ENCODE measurements at regions not wholly inside any gene's neighbourhood (a gene's known extent, or its start where the extent isn't known, plus 50 kb on each side); places are given as distances from the start of the nearest gene placed in this dataset.

DNA sequence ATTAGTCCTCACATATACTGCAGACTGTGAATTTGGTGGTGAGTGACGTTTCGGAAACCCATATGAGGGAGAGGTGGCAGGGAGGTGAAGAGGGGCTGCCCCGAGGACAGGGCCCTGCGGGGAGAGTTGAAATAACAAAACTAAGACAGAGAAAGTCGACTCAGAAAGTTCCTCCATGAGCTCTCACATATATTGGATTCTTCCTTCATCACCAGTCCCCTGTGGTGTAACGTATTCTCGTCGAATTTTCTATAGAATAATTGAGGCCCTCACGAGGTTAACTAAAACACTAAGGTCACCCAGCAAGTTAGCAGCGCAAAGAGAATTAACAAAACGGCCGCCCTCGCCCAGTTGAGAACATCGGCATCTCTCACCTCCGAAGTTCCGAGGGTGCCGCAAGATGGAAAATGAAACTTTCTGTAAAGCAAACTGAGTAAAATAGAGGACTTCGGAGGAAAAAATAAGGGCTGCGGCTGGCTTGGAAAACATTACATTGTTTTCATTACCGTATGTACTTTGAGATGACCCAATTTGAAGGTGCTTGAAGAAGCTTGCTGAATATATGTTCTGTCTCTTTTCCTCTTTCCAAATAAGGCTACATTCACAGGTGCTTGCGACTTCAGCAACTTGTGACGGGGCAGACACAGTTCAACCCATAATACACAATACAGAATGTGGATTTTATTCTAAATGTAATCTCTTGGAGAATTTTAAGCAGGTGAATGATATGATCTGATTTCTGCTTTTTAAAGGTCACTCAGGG, 490.9 kb upstream of the JARID2 start:
- no peaks in the 10 kb centered on the region for H3K9me3 ChIP-seq
- DNase-seq = no peak
- no peak overlapping the region for H3K4me3 ChIP-seq
- H3K27me3 ChIP-seq = no peaks in the 10 kb centered on the region
- H3K36me3 ChIP-seq = no peaks in the 10 kb centered on the region

DNA sequence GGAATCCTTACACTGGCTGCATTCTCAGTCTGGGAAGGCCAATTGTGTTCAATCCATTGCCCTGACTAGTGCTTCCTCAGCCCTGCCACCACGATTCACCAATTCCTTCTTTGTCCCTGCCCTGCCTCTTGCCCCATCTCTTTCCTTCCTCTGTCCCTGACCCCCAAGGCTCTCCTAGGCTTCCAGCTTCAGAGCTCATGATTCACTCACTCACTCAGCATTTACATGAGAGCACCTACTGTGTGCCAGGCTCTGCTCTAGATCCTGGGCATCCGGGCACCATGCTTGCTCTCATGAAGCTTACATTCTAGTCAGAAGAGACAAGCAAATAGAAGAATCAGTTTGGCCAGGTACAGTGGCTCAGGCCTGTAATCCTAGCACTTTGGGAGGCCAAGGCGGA, 489.5 kb upstream of the JARID2 start:
- Histone ChIP-seq H3K9me3 (no peaks in the 10 kb centered on the region), H3K27me3 (no peaks in the 10 kb centered on the region), H3K36me3 (no peaks in the 10 kb centered on the region), H3K4me3 (no peak overlapping the region)
- DNase-seq = no peak

DNA sequence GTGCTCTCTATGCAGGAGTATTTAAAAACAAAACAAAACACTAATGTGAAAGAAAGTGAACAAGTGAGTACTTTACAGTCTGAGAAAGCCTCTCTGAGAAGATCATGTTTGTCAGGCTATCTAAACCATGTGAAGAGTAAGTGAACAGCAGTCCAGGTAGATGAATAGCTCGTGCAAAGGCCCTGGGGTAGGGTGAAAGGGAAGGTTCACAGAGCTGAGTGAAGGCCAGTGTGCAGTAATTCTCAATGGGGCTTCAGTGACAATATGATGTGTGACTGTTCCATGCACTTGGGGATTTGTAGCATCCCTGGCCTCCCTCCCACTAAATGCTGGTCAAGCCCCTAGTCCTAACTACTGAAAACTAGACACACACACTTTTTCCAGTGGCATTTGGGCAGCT, 488.9 kb upstream of the JARID2 start:
- Histone ChIP-seq H3K9me3 (no peaks in the 10 kb centered on the region), H3K36me3 (no peaks in the 10 kb centered on the region), H3K4me3 (no peak overlapping the region), H3K27me3 (no peaks in the 10 kb centered on the region)
- no peak for DNase-seq

DNA sequence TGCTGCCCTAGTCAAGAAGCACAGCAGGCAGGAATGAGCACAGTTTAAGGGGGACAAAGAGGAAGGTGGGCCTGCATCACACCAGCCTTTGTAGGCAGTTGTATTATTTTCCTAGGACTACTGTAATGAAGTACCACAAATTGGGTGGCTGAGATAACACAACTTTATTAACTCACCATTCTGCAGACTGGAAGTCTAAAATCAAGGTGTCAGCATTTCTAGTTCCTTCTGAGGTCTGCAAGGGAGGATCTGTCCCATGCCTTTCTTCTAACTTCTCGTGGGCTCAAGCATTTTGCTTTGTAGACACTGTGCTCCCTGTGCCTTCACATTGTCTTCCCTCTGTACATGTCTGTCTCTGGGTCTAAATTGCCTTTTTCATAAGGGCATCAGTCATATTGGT, 488.5 kb upstream of the JARID2 start:
- no peaks in the 10 kb centered on the region for H3K27me3 ChIP-seq
- no peak overlapping the region for H3K4me3 ChIP-seq
- H3K36me3 ChIP-seq = no peaks in the 10 kb centered on the region
- H3K9me3 ChIP-seq = no peaks in the 10 kb centered on the region
- no peak for DNase-seq

DNA sequence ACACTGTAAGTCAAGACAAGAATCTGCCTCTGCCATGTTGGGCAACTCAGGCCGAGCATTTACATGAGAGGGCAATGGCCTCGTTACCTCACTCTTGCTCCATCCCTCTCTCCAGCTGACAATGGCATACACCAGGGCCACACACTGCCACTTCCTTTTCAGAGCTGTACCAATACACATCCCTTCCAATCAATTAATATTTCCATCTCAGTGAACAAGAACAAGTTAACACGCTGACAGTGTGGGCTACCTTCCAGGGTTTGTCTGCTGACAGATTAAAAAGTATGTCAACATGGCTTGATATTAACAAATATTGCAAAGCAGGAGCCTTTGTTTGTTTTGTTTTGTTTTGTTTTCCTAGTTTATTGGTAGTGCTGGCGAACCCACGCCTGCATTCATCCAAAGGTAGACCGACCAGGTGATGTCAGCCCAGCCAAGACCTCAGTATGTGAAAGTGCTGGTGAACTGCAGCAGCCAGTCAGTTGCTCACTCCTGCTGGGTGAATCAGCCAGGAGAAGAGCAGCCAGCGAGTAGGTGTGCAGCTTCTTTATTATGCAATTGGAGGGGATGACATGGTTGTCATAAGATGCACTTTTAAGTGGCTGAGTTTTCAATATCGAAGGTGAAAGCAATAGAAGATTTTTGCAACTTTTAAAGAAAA, 487.3 kb upstream of the JARID2 start:
- Histone ChIP-seq H3K4me3 (no peak overlapping the region), H3K36me3 (no peaks in the 10 kb centered on the region), H3K27me3 (no peaks in the 10 kb centered on the region), H3K9me3 (no peaks in the 10 kb centered on the region)
- no peak for DNase-seq

DNA sequence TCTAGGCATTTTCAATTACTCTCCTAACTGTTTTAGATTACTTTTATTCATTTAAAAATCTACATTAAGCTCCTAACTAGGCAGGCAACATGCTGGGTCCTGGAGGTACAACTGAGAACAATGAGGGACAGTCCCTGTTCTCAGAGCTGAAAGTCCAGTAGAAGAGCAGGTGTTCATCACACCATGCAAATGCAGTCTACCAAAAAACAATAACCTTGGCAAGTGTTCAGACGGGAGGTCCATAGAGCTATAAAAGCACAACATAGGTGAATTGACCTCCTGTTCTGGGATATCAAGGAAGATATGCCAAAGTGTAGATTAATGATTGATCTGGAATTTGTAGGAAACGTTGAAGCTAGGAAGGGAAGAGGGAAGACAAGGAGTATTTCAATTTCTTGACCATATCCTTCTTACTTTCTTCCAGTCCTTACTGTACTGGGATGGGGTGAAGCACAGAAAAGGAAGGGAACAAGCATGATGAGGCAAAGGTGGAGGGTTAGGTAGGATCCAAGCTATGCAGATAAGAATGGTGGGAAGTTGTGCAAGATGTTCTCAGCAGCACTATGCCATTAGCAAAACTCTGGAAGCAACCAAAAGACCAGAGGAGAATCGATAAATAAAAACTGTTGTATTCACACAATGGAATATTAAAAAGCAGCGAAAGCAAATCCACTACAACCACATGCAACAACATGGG, 485.7 kb upstream of the JARID2 start:
- no peaks in the 10 kb centered on the region for H3K36me3 ChIP-seq
- H3K4me3 ChIP-seq = no peak overlapping the region
- no peak for DNase-seq
- H3K9me3 ChIP-seq = no peaks in the 10 kb centered on the region
- no peaks in the 10 kb centered on the region for H3K27me3 ChIP-seq

DNA sequence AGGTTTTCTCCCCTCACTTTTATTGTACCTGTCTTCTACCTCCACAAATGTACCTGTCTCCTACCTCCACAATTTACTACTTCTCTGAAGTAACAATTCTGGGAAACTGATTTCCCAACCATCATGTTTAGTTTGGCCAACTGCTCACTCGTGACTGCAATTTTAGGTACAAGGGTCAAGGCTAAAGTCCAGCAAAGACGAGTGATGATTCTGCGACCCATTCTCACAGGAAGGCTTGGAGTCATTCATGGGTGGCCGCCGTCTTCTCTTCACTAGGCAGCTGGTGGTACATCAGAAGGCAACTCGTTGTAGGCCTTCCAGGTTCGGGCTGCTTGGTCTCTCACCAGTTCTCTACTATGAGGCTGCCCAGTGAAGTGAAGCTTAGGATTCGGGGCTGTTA, 483.8 kb upstream of the JARID2 start:
- Histone ChIP-seq H3K4me3 (no peak overlapping the region), H3K27me3 (no peaks in the 10 kb centered on the region), H3K36me3 (no peaks in the 10 kb centered on the region), H3K9me3 (no peaks in the 10 kb centered on the region)
- DNase-seq = no peak

DNA sequence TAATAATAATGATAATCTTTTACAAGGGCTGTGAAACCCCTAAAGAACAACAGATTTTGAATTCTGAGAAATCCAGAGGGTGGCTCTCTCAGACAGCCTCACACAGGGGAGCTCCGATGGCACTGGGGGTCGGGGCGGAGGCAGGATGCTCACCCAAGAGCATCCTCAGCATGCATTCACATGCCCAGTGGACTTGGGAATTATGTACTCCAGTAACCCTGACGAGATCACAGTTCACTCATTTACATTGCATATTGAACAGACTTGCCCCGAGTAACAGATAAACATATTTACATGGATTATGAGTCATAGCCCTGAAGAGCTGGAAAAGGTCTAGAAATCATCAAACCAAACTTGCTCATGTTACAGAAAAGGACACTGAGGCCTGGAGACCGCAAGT, 482.7 kb upstream of the JARID2 start:
- H3K9me3 ChIP-seq = no peaks in the 10 kb centered on the region
- H3K4me3 ChIP-seq = no peak overlapping the region
- H3K27me3 ChIP-seq = no peaks in the 10 kb centered on the region
- no peaks in the 10 kb centered on the region for H3K36me3 ChIP-seq
- peak; percentile 9 for DNase-seq

DNA sequence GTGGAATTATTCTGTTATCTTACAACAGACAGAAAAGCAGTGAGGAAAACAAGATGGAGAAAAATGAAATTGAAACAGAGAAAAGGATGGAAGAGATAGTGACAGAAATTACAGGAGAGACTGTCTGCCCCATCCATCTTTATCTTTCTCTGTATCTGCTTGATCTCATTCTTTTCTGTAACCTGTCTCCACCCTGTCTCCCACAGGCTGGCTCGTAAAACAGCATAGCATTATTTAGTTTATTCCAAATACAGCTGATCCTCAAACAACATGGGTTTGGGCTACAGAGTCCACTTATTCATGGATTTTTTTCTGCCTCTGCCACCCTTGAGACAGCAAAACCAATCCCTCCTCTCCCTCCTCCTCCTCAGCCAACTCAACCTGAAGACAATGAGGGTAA, 482.3 kb upstream of the JARID2 start:
- no peaks in the 10 kb centered on the region for H3K9me3 ChIP-seq
- H3K27me3 ChIP-seq = no peaks in the 10 kb centered on the region
- H3K36me3 ChIP-seq = no peaks in the 10 kb centered on the region
- H3K4me3 ChIP-seq = no peak overlapping the region
- DNase-seq = no peak

DNA sequence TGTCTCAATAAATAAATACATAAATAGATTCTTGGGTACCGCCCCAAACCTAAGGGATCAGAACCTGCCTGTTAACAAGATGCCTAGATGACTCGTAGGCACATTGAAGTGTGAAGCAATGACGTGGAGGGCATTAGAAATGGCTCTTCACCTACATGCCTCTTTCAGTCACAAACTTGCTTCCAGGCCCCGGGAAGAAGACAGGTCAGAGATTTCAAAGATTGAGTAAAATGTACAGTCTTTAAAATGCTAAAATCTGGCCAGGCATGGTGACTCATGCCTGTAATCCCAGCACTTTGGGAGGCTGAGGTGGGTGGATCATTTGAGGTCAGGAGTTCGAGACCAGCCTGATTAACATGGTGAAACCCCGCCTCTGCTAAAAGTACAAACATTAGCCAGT, 480.8 kb upstream of the JARID2 start:
- no peaks in the 10 kb centered on the region for H3K27me3 ChIP-seq
- H3K36me3 ChIP-seq = no peaks in the 10 kb centered on the region
- H3K9me3 ChIP-seq = no peaks in the 10 kb centered on the region
- peak; percentile 17 for DNase-seq
- no peak overlapping the region for H3K4me3 ChIP-seq

DNA sequence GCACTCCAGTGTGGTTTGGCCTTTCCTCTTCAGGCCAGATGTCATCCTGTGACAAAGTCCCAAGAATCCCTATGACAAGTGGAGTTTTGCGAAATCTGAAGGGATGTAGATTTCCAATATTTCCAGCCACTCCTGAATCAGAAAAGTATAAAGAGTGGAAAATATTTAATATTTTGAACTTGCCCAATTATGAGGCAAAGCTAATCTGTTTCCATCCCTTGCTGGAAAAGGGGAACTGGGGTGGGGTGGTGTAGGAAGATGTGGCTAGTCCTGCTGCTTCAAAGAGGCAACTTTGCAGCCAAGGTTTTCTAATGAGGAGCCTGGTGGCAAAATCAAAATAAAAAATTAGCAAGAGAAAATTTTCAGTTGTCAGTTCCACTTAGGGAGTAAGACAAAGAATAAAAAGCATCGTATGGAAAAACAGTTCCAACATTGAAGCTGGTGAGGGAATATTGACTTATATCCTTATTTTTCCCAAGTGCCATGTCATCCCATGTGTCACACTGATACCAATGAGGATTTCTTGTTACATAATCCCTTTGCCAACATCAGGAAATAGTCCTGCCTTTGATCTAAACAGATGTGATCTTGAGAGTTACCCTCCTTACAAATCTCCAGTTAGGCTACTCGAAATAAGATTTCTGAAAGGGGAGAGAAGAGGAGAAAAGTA, 480.0 kb upstream of the JARID2 start:
- no peaks in the 10 kb centered on the region for H3K9me3 ChIP-seq
- no peaks in the 10 kb centered on the region for H3K36me3 ChIP-seq
- no peak for DNase-seq

DNA sequence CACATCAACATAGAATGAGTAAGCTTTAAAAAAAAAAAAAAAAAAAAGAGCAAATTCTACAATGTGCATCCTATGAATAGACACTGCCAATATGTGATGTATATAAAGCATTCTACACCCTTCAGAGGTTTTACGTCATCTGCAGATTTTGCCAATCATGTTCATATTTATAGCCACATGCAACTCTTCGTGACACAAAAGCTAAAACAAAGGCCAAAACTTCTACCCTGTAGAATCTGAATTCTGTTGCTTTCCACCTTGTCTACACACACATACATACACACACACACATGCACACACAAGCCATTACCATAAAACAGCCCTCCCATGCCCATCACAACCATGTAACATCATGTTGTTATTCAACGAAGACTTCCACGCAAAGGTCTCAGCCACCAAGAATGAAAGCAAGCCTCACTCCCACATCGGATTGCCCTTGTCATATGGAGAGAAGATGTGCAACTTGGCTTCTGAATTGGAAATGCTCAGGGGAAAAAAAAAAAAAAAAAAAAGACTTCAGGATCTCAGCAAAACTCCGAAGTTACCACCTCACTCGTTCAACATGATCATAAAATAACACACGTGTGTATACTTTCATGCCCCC, 479.4 kb upstream of the JARID2 start:
- Histone ChIP-seq H3K9me3 (no peaks in the 10 kb centered on the region), H3K4me3 (no peak overlapping the region), H3K36me3 (no peaks in the 10 kb centered on the region), H3K27me3 (no peaks in the 10 kb centered on the region)
- DNase-seq = no peak

More for the DNA sequence above, 480.0 kb upstream of the JARID2 start:
- Histone ChIP-seq H3K27me3 (no peaks in the 10 kb centered on the region), H3K4me3 (no peak overlapping the region)

DNA sequence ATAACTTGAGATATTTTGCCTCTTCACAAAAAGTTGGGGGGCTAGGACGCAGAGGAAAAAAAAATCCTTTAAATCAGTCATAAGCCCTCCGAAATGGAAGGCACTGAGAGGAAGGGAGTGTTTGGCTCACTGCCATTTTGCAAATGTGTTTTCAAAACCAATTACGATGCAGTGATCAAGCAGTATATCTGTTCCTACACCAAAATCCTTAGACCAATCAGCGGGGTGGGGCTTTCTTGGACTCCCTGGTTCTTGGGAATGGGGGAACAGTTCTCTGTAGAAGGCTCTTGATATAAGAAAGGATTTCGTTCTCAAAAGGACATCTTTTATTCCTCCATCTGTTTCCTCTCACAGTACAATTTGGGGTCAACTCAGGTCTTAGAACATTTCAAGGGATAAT, 478.6 kb upstream of the JARID2 start:
- no peak for DNase-seq
- H3K9me3 ChIP-seq = no peaks in the 10 kb centered on the region
- no peak overlapping the region for H3K4me3 ChIP-seq
- no peaks in the 10 kb centered on the region for H3K27me3 ChIP-seq
- H3K36me3 ChIP-seq = no peaks in the 10 kb centered on the region

DNA sequence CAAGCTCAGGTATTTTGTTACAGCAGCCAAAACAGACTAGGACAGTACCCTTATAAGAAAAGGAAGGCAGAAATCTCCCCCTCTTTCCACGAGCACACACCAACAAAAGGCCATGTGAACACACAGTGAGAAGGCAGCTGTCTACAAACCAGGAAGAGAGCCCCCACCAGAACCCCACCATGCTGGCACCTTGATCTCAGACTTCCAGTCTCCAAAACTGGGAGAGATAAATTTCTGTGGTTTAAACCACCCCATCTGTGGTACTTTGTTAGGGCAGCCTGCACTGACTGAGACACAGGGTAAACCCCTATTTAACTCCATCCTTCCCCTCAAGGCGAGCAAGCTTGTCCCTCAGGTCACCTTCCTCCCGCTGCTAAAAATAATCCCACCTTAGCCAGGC, 475.8 kb upstream of the JARID2 start:
- no peak for DNase-seq

DNA sequence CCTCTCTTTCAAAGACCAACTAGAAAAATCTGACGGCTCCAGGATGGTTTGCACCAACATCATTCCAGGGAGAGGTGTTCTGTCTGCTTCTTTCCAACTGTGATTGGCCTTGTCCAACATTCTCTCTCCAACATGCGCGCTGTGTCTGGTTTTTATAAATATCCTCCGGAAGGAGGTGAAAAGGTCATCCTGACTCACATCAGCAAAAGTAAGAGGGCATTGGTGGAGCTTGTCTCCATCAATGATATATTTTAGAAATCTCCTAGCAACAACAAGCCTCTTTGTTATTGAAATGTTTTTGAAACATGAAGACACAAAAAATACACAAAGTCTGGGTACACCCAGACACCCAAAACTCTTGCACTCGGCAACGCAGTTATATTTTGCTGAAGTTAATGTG, 475.3 kb upstream of the JARID2 start:
- Histone ChIP-seq H3K27me3 (no peaks in the 10 kb centered on the region), H3K9me3 (no peaks in the 10 kb centered on the region), H3K36me3 (no peaks in the 10 kb centered on the region), H3K4me3 (no peak overlapping the region)
- DNase-seq = no peak

More for the DNA sequence above, 475.8 kb upstream of the JARID2 start:
- no peak overlapping the region for H3K4me3 ChIP-seq
- H3K9me3 ChIP-seq = no peaks in the 10 kb centered on the region
- no peaks in the 10 kb centered on the region for H3K36me3 ChIP-seq
- H3K27me3 ChIP-seq = no peaks in the 10 kb centered on the region

DNA sequence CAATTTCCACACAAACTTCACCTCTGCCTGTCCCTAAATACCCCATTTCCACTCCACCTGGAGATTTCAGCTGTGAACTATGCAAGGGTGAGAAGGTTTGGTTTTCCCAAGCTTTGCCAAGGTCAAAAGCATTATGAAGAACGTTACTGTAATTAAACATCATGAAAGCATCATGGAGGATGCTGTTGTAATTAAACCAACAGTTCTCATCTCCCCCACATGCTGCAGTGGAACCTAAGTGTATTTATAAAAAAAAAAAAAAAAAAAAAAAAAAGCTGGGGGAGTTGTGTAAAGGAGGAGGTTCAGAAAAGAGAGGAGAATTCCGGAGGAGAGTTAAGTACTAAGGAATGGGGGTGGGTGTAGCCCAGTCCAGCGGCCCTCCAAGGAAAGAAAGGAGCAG, 474.9 kb upstream of the JARID2 start:
- Histone ChIP-seq H3K9me3 (no peaks in the 10 kb centered on the region), H3K4me3 (no peak overlapping the region), H3K36me3 (no peaks in the 10 kb centered on the region), H3K27me3 (no peaks in the 10 kb centered on the region)
- no peak for DNase-seq

DNA sequence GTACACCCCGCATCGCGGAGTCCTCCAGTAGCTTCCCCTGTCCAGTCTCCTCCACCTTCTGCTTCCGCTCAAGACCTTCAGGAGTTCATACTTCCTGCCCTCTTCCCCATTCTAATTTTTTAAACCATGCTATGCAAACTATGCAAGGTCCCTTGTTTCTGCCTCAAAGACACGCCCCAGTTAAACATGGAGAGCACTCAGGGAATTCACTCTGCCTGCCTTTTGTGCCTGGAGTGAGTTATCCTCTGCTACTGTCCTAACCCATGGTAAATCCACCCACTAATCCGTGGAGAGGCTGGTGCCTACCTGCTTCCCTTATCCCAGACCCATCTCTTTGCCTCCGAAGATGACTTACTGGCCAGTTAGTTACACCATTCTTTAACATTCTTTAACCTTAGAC, 473.7 kb upstream of the JARID2 start:
- Histone ChIP-seq H3K4me3 (no peak overlapping the region), H3K9me3 (no peaks in the 10 kb centered on the region), H3K27me3 (no peaks in the 10 kb centered on the region), H3K36me3 (no peaks in the 10 kb centered on the region)
- DNase-seq = no peak
